PC-9 (cell line): ENCODE measurements at regions not wholly inside any gene's neighbourhood (a gene's known extent, or its start where the extent isn't known, plus 50 kb on each side); places are given as distances from the start of the nearest gene placed in this dataset.

ENCODE experiments used
- BruUV-seq: library from RNA; stranded (reverse); fragments of 400-500 nt; replicated peaks from 2 replicates; lab custom pipeline; 2021; lab: Mats Ljungman, UMichigan
- CTCF ChIA-PET: fragments of 300-600 bp; sonication (Branson Sonifier 250); formaldehyde crosslinking; loops from one replicate; lab custom pipeline; 2022; ENCODE audit warnings: antibody characterized with exemption; lab: Charles Lee
- POLR2A ChIA-PET: fragments of 300-600 bp; sonication (Branson Sonifier 250); formaldehyde crosslinking; loops from one replicate; lab custom pipeline; 2022; ENCODE audit warnings: antibody characterized with exemption; ENCODE audit not compliant: unreplicated experiment; lab: Charles Lee
- DNase-seq, 2 experiments: peaks; one replicate each; pipeline versions ENCODE4 v3.0.0 to v3.0.0-alpha.2; 2015 to 2022; ENCODE audit warnings: mixed read lengths in 1 of 2
- H2AFZ ChIP-seq: fragments of 200-600 bp; sonication (generic); 2 replicates; pipeline ENCODE4 v1.8.1; 2017; ENCODE audit warnings: antibody characterized with exemption
- H3F3A ChIP-seq: fragments of 200-600 bp; sonication (generic); 2 replicates; pipeline ENCODE4 v1.8.1; 2017; ENCODE audit warnings: antibody characterized with exemption, mild to moderate bottlenecking, low read depth; ENCODE audit not compliant: insufficient read depth
- H3K27ac ChIP-seq: fragments of 200-600 bp; sonication (generic); 2 replicates; pipeline ENCODE4 v1.6.1; 2016; ENCODE audit warnings: mixed run types
- H3K27me3 ChIP-seq: fragments of 200-600 bp; sonication (generic); 2 replicates; pipeline ENCODE4 v1.6.1; 2016; ENCODE audit warnings: low read depth, mixed run types; ENCODE audit not compliant: insufficient read depth
- H3K36me3 ChIP-seq: fragments of 200-600 bp; sonication (generic); 2 replicates; pipeline ENCODE4 v1.6.1; 2016; ENCODE audit warnings: low read depth, mixed run types
- H3K4me1 ChIP-seq: fragments of 200-600 bp; sonication (generic); replicated peaks from 2 replicates; pipeline ENCODE4 v1.6.1; 2016; ENCODE audit warnings: mixed run types; ENCODE audit not compliant: insufficient read depth
- H3K4me2 ChIP-seq: fragments of 200-600 bp; sonication (generic); 2 replicates; pipeline ENCODE4 v1.6.1; 2017; ENCODE audit warnings: mixed run types
- H3K4me3 ChIP-seq: fragments of 200-600 bp; sonication (generic); 2 replicates; pipeline ENCODE4 v1.6.1; 2016; ENCODE audit warnings: mixed run types
- H3K79me2 ChIP-seq: fragments of 200-600 bp; sonication (generic); 2 replicates; pipeline ENCODE4 v1.6.1; 2017; ENCODE audit warnings: low read depth, mixed run types
- H3K9me2 ChIP-seq: fragments of 200-600 bp; sonication (generic); 2 replicates; pipeline ENCODE4 v1.8.1; 2017; ENCODE audit warnings: mild to moderate bottlenecking; ENCODE audit not compliant: insufficient read depth
- H3K9me3 ChIP-seq: fragments of 200-600 bp; sonication (generic); 2 replicates; pipeline ENCODE4 v1.8.1; 2016; ENCODE audit warnings: low read depth; ENCODE audit not compliant: insufficient read depth
- H4K20me1 ChIP-seq: fragments of 200-600 bp; sonication (generic); 2 replicates; pipeline ENCODE4 v1.8.1; 2017; ENCODE audit not compliant: insufficient read depth
- EZH2 ChIP-seq: fragments of 200-600 bp; sonication (generic); IDR thresholded peaks from 2 replicates; pipeline ENCODE4 v1.8.0; 2017; ENCODE audit warnings: antibody characterized with exemption, low read depth
- intact Hi-C: fragments of 100-400 bp; cut with micrococcal nuclease; formaldehyde crosslinking; loops from one replicate; pipeline ENCODE4 v1.10.0; 2022; ENCODE audit not compliant: unreplicated experiment
- TF ChIP-seq, protein P1 (sequence below): fragments of 200-600 bp; sonication (generic); conservative IDR thresholded peaks from 2 replicates; pipeline ENCODE4 v1.6.1; 2017; ENCODE audit warnings: mixed run types, antibody characterized with exemption, mild to moderate bottlenecking, moderate library complexity

DNA sequence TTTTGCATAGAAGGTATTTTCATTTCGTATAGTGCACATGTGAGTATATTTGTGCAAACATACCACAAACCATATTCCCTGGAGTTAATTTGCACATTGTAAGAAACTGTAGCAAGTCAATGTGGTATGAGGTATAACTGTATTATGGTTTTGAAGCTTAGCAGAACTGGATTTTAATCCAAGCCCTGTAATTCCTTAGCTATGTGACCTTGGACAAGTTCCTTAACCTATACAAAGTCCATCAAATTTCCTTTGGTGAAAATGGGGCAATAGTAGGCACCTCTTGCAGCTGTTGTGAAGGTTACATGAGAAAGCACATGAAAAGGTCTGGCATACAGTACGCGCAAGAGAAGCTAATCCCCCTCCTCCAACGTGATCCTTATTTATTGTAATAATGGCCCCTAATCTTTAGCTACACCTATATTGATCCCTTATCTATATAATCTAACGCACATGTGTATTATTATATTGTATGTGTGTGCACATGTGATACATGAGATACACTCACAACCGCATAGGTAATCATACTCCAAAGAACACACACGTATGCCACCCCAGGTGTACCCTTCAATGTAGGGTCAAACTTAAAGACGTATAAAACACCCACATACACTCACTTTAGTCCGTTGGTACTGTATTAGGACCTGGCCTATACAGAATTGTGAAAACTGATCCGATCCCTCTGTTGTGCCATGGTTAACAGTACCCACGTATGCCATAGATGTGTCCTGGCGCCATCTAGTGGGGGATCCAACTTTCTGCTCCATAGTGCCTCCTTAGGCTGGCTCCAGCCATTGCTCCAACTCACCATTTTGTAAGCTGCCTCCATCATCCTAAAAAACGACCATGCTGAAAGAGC lies 402.9 kb upstream of the SLC14A2 start:
- H2AFZ ChIP-seq = no peak overlapping the region
- no TSS peak for BruUV-seq
- no peaks in the 10 kb centered on the region for H3F3A ChIP-seq
- DNase-seq = peak; percentile 47 to 49
- no peaks in the 10 kb centered on the region for H3K9me3 ChIP-seq
- no peaks in the 10 kb centered on the region for H3K27me3 ChIP-seq
- H3K36me3 ChIP-seq = no peaks in the 10 kb centered on the region
- ChIA-PET POLR2A (interaction anchor here (0.6 kb wide), 1 partner anchor 24 kb away, joined by 3 read pairs; no protein-coding TSS in a partner anchor), CTCF (interaction anchor here (0.6 kb wide), 2 partner anchors 83 to 420 kb away, joined by 3 to 5 read pairs; no protein-coding TSS in a partner anchor)
- H3K4me1 ChIP-seq = no peaks in the 10 kb centered on the region
- H3K9me2 ChIP-seq = no peaks in the 10 kb centered on the region
- H4K20me1 ChIP-seq = no peaks in the 10 kb centered on the region
- no peak overlapping the region for H3K27ac ChIP-seq
- H3K4me2 ChIP-seq = no peak overlapping the region
- H3K4me3 ChIP-seq = no peak overlapping the region
- TF ChIP-seq, protein P1, sequence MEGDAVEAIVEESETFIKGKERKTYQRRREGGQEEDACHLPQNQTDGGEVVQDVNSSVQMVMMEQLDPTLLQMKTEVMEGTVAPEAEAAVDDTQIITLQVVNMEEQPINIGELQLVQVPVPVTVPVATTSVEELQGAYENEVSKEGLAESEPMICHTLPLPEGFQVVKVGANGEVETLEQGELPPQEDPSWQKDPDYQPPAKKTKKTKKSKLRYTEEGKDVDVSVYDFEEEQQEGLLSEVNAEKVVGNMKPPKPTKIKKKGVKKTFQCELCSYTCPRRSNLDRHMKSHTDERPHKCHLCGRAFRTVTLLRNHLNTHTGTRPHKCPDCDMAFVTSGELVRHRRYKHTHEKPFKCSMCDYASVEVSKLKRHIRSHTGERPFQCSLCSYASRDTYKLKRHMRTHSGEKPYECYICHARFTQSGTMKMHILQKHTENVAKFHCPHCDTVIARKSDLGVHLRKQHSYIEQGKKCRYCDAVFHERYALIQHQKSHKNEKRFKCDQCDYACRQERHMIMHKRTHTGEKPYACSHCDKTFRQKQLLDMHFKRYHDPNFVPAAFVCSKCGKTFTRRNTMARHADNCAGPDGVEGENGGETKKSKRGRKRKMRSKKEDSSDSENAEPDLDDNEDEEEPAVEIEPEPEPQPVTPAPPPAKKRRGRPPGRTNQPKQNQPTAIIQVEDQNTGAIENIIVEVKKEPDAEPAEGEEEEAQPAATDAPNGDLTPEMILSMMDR = peak; percentile 85
- TF ChIP-seq EZH2 = no peak
- no peaks in the 10 kb centered on the region for H3K79me2 ChIP-seq
- intact Hi-C loops = loop anchor here (10.0 kb wide), 2 partner anchors 198 to 318 kb away; no protein-coding TSS in a partner anchor

DNA sequence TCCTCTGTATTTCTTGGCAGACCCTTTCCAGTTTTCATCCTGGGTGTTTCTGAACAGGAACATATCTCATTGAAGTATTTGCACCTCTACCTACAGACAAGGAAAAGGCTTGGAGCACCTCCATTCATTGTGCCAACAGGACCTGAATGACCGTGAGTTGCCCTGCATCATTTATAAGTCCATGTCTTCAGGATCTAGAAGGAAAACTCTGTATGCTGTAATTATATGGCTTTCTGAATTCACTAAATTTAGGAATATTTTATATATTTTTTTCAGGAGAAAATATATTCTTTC lies 402.3 kb upstream of the SLC14A2 start:
- H3K9me2 ChIP-seq = no peaks in the 10 kb centered on the region
- H3K9me3 ChIP-seq = no peaks in the 10 kb centered on the region
- H4K20me1 ChIP-seq = no peaks in the 10 kb centered on the region
- no peaks in the 10 kb centered on the region for H3K4me1 ChIP-seq
- DNase-seq = no peak
- no peak for TF ChIP-seq EZH2
- TF ChIP-seq, protein P1 = peak; percentile 42; the same call in 1 of the 2 replicates
- CTCF ChIA-PET = interaction anchor here (0.6 kb wide), 2 partner anchors 83 to 421 kb away, joined by 3 to 5 read pairs; no protein-coding TSS in a partner anchor
- H3F3A ChIP-seq = no peaks in the 10 kb centered on the region
- no peaks in the 10 kb centered on the region for H3K27me3 ChIP-seq
- no peaks in the 10 kb centered on the region for H3K36me3 ChIP-seq
- no peak overlapping the region for H3K27ac ChIP-seq
- no peak overlapping the region for H3K4me3 ChIP-seq
- no peak overlapping the region for H2AFZ ChIP-seq
- POLR2A ChIA-PET = no interaction called here
- H3K79me2 ChIP-seq = no peaks in the 10 kb centered on the region
- intact Hi-C loops = loop anchor here (10.0 kb wide), 2 partner anchors 198 to 318 kb away; no protein-coding TSS in a partner anchor
- no TSS peak for BruUV-seq
- no peak overlapping the region for H3K4me2 ChIP-seq

DNA sequence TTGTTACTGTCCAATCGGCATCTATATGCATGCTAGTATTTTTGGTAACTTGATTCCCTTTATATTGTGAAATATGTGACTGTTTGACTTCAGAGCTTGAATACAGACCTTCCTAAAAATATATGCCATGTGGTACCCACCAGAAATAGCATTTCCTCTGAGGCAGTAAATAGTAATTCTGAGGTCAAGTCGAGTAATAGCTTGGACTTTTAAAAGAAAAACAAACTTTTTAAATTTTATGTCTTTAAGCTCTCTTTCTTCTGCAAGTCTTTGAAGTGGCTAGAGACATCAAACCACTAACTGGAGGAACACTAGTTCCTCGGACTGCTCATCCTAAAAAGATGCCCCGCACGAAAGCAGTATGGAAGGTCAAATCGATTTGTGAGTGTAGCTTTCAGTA lies 396.8 kb upstream of the SLC14A2 start:
- H4K20me1 ChIP-seq = no peaks in the 10 kb centered on the region
- no peaks in the 10 kb centered on the region for H3K4me1 ChIP-seq
- no peak overlapping the region for H2AFZ ChIP-seq
- H3K79me2 ChIP-seq = no peaks in the 10 kb centered on the region
- ChIA-PET CTCF (no interaction called here), POLR2A (interaction anchor here (0.6 kb wide), 1 partner anchor 385 kb away, joined by 5 read pairs; no protein-coding TSS in a partner anchor)
- no peak for TF ChIP-seq EZH2
- TF ChIP-seq, protein P1 = no peak
- H3K27me3 ChIP-seq = no peaks in the 10 kb centered on the region
- no peaks in the 10 kb centered on the region for H3K36me3 ChIP-seq
- intact Hi-C loops = loop anchor here (10.0 kb wide), 2 partner anchors 204 to 324 kb away; no protein-coding TSS in a partner anchor
- no peak overlapping the region for H3K27ac ChIP-seq
- H3K4me3 ChIP-seq = no peak overlapping the region
- no peaks in the 10 kb centered on the region for H3K9me2 ChIP-seq
- DNase-seq = no peak
- BruUV-seq = no TSS peak
- H3K9me3 ChIP-seq = no peaks in the 10 kb centered on the region
- H3K4me2 ChIP-seq = no peak overlapping the region
- no peaks in the 10 kb centered on the region for H3F3A ChIP-seq
